ENCODE measurements at regions not wholly inside any gene's neighbourhood (a gene's known extent, or its start where the extent isn't known, plus 50 kb on each side); places are given as distances from the start of the nearest gene placed in this dataset.

- no peak overlapping the region for H2BK20ac ChIP-seq (ENCODE audit: low read length)
- H3K23ac ChIP-seq (ENCODE audit: insufficient read length): no peak overlapping the region
- H3K4me1 ChIP-seq (replicated peaks in 1 of 4; ENCODE audit: control insufficient read depth in 3 of 4, insufficient read depth in 4 of 4, low read length in 3 of 4): no peaks in the 10 kb centered on the region
- 79% methylated on average over 2 of the region's 2 CpGs; no CpG with 5 or more reads in 1 of the 2 experiments for WGBS, 2 experiments (ENCODE audit: extremely low coverage in 1 of 2, insufficient coverage in 1 of 2, insufficient read length in 1 of 2, insufficient replicate concordance in 2 of 2, low coverage in 1 of 2, low lambda C conversion rate in 2 of 2, missing lambda C conversion rate in 1 of 2)
- H3K27me3 ChIP-seq (replicated peaks in 1 of 4; ENCODE audit: control insufficient read depth in 3 of 4, extremely low read depth in 1 of 4, insufficient read depth in 3 of 4, low read length in 3 of 4): no peaks in the 10 kb centered on the region
- no peak overlapping the region for H4K8ac ChIP-seq (ENCODE audit: extremely low read depth, insufficient read depth, low read length)
- H2AK5ac ChIP-seq (ENCODE audit: low read depth, low read length): no peak overlapping the region
- DNase-seq (ENCODE audit: low read depth in 1 of 2, low spot score in 2 of 2): no peak
- H4K20me1 ChIP-seq (replicated peaks in 1 of 2; ENCODE audit: control insufficient read depth in 1 of 2, insufficient read depth in 2 of 2, low read length in 2 of 2): no peaks in the 10 kb centered on the region
- H2BK5ac ChIP-seq (ENCODE audit: low read depth, low read length): no peak overlapping the region
- no peak overlapping the region for H3K14ac ChIP-seq (ENCODE audit: insufficient read length)
- H3K9ac ChIP-seq (replicated peaks in 1 of 4; ENCODE audit: extremely low read depth in 1 of 4, low read depth in 3 of 4, low read length in 3 of 4): no peak overlapping the region
- H3K56ac ChIP-seq (replicated peaks; ENCODE audit: insufficient read length, low read depth, low read length): no peak overlapping the region
- no peaks in the 10 kb centered on the region for H3K23me2 ChIP-seq (ENCODE audit: low read depth, low read length)
- H3K36me3 ChIP-seq (ENCODE audit: control insufficient read depth in 2 of 4, insufficient read depth in 4 of 4, low read length in 3 of 4): no peaks in the 10 kb centered on the region
- H3K18ac ChIP-seq (ENCODE audit: extremely low read depth, low read length): no peak overlapping the region
- H3K9me3 ChIP-seq (ENCODE audit: insufficient read depth in 2 of 2, low read depth in 1 of 2, low read length in 1 of 2): no peaks in the 10 kb centered on the region
- H3K79me2 ChIP-seq (ENCODE audit: control insufficient read depth in 1 of 2, insufficient read depth in 2 of 2, low read length in 2 of 2): no peaks in the 10 kb centered on the region
- H2BK15ac ChIP-seq (ENCODE audit: low read length): no peak overlapping the region
- CTCF ChIA-PET (ENCODE audit: partially characterized antibody): no interaction called here
- no peak overlapping the region for H3K4me3 ChIP-seq (ENCODE audit: extremely low read depth in 1 of 4, insufficient read depth in 2 of 4, low read depth in 3 of 4, low read length in 4 of 4)
- no peak overlapping the region for H2BK120ac ChIP-seq (replicated peaks; ENCODE audit: low read depth, low read length)
- no peak overlapping the region for H3K4me2 ChIP-seq (ENCODE audit: insufficient read depth in 1 of 2, low read depth in 2 of 2, low read length in 2 of 2)
- H2AFZ ChIP-seq (ENCODE audit: low read length): 0 out of 2 replicates have a peak overlapping the region, but pooled peaks have one; percentile 20
- no peak overlapping the region for H3K4ac ChIP-seq (replicated peaks; ENCODE audit: insufficient read length, low read depth, low read length)
- H3K79me1 ChIP-seq (ENCODE audit: low read depth, low read length): no peaks in the 10 kb centered on the region
- H4K5ac ChIP-seq (ENCODE audit: insufficient read length, low read depth, low read length): no peak overlapping the region
- no peak overlapping the region for H4K91ac ChIP-seq (replicated peaks; ENCODE audit: insufficient read length, low read length)
- no peak overlapping the region for H3K27ac ChIP-seq (ENCODE audit: low read depth, low read length)
- no peak for FAIRE-seq
- H2BK12ac ChIP-seq (ENCODE audit: low read depth, low read length): no peak overlapping the region
- POLR2A ChIA-PET (ENCODE audit: partially characterized antibody): no interaction called here
- no peak for TF ChIP-seq ZNF274 (IDR thresholded peaks at IDR 0.05; ENCODE audit: borderline replicate concordance, extremely low read depth, low read length)
- TF ChIP-seq CEBPB (IDR thresholded peaks at IDR 0.05; ENCODE audit: low read depth, low read length): no peak
- TF ChIP-seq TAF7 (optimal IDR thresholded peaks at IDR 0.05; ENCODE audit: borderline replicate concordance, low read depth, low read length): no peak
- no peak for TF ChIP-seq BRCA1 (IDR thresholded peaks at IDR 0.05; ENCODE audit: low read depth, low read length)
- TF ChIP-seq ASH2L (IDR thresholded peaks at IDR 0.05; ENCODE audit: low read length): no peak
- TF ChIP-seq KDM5A (IDR thresholded peaks at IDR 0.05; ENCODE audit: low read length): no peak
- no peak for TF ChIP-seq NRF1 (IDR thresholded peaks at IDR 0.05; ENCODE audit: low read depth, low read length)
- TF ChIP-seq GTF2F1 (IDR thresholded peaks at IDR 0.05; ENCODE audit: borderline replicate concordance, low read depth, low read length): no peak
- TF ChIP-seq RXRA (IDR thresholded peaks at IDR 0.05; ENCODE audit: insufficient read depth, low read depth, low read length): no peak
- no peak for TF ChIP-seq SIRT6 (IDR thresholded peaks at IDR 0.05; ENCODE audit: low read length)
- TF ChIP-seq RAD21 (IDR thresholded peaks at IDR 0.05 in 1 of 2, conservative IDR thresholded peaks at IDR 0.05 in 1 of 2; ENCODE audit: low read depth in 2 of 2, low read length in 2 of 2): no peak
Observed at GRCh38 chr10:36256166-36256565, 614.1 kb upstream of the FZD8 start.
